ENCODE measurements at regions not wholly inside any gene's neighbourhood (a gene's known extent, or its start where the extent isn't known, plus 50 kb on each side); places are given as distances from the start of the nearest gene placed in this dataset.
"Not testable (repeated sequence)": the region's sequence is repeated elsewhere in the genome, so short reads cannot be mapped to it uniquely, and the experiment has no call there.

GRCh38 chr10:34895977-34896376, 80.9 kb upstream of the PARD3 start:
- intact Hi-C loops (cut with micrococcal nuclease; ENCODE audit: unreplicated experiment), result no loop called here
- no TSS peak for BruUV-seq (replicated peaks)

GRCh38 chr10:34895046-34895445, 80.0 kb upstream of the PARD3 start:
- H3K4me3 ChIP-seq (ENCODE audit: low read depth in 2 of 2, low read length in 2 of 2); in situ Hi-C loops (cut with HindIII; ENCODE audit: low pct_unique_long_range_greater_than_20kb, low sequenced_read_pairs); H3K4me1 ChIP-seq (ENCODE audit: control insufficient read depth, insufficient read depth, low read length); H3K27ac ChIP-seq (ENCODE audit: low read length); DNase-seq (ENCODE audit: low read depth, low spot score); POLR2A ChIA-PET; BruUV-seq (replicated peaks); H3K36me3 ChIP-seq (ENCODE audit: control insufficient read depth, insufficient read depth, low read length); H3K9me3 ChIP-seq (ENCODE audit: control insufficient read depth, insufficient read depth, low read depth, low read length); CTCF ChIA-PET; ATAC-seq; H3K27me3 ChIP-seq (ENCODE audit: control insufficient read depth, insufficient read depth, low read length); intact Hi-C loops (cut with micrococcal nuclease; ENCODE audit: unreplicated experiment): not testable (repeated sequence)

More at GRCh38 chr10:34895977-34896376, 80.9 kb upstream of the PARD3 start:
- ChIA-PET POLR2A (no interaction called here), CTCF (no interaction called here)
- no peak overlapping the region for H3K27ac ChIP-seq (ENCODE audit: low read length)
- no peak for TF ChIP-seq REST (IDR thresholded peaks at IDR 0.05; ENCODE audit: insufficient read depth in 1 of 2, low read depth in 2 of 2, low read length in 1 of 2)
- TF ChIP-seq TCF7L2 (IDR thresholded peaks at IDR 0.05; ENCODE audit: low read depth, low read length), result no peak
- no peak for TF ChIP-seq SIN3A (IDR thresholded peaks at IDR 0.05; ENCODE audit: borderline replicate concordance, insufficient read depth, low read depth, low read length)
- no peak for TF ChIP-seq POLR2AphosphoS5 (IDR thresholded peaks at IDR 0.05; ENCODE audit: low read depth, low read length)
- no peak for TF ChIP-seq CTCF (IDR thresholded peaks at IDR 0.05)
- no peak overlapping the region for H3K4me3 ChIP-seq (ENCODE audit: low read depth in 2 of 2, low read length in 2 of 2)
- in situ Hi-C loops (cut with HindIII; ENCODE audit: low pct_unique_long_range_greater_than_20kb, low sequenced_read_pairs), result no loop called here
- no peak for DNase-seq (ENCODE audit: low read depth, low spot score)
- no peaks in the 10 kb centered on the region for H3K27me3 ChIP-seq (ENCODE audit: control insufficient read depth, insufficient read depth, low read length)
- no peaks in the 10 kb centered on the region for H3K4me1 ChIP-seq (ENCODE audit: control insufficient read depth, insufficient read depth, low read length)
- no peaks in the 10 kb centered on the region for H3K36me3 ChIP-seq (ENCODE audit: control insufficient read depth, insufficient read depth, low read length)
- ATAC-seq, result no peak
- H3K9me3 ChIP-seq (ENCODE audit: control insufficient read depth, insufficient read depth, low read depth, low read length), result no peaks in the 10 kb centered on the region

GRCh38 chr10:34892521-34892920, 77.4 kb upstream of the PARD3 start:
- intact Hi-C loops (cut with micrococcal nuclease; ENCODE audit: unreplicated experiment); BruUV-seq (replicated peaks); CTCF ChIA-PET; POLR2A ChIA-PET; H3K4me3 ChIP-seq (ENCODE audit: low read depth in 2 of 2, low read length in 2 of 2); DNase-seq (ENCODE audit: low read depth, low spot score); H3K27me3 ChIP-seq (ENCODE audit: control insufficient read depth, insufficient read depth, low read length); H3K36me3 ChIP-seq (ENCODE audit: control insufficient read depth, insufficient read depth, low read length); H3K4me1 ChIP-seq (ENCODE audit: control insufficient read depth, insufficient read depth, low read length); H3K9me3 ChIP-seq (ENCODE audit: control insufficient read depth, insufficient read depth, low read depth, low read length); in situ Hi-C loops (cut with HindIII; ENCODE audit: low pct_unique_long_range_greater_than_20kb, low sequenced_read_pairs); H3K27ac ChIP-seq (ENCODE audit: low read length); ATAC-seq: not testable (repeated sequence)
